Neural progenitor cell (in vitro differentiated cells): ENCODE measurements at regions not wholly inside any gene's neighbourhood (a gene's known extent, or its start where the extent isn't known, plus 50 kb on each side); places are given as distances from the start of the nearest gene placed in this dataset.

Source experiments
- EZH2 ChIP-seq: fragments of 200-600 bp; sonication (generic); IDR thresholded peaks from 2 replicates; pipeline ENCODE4 v1.6.1; 2017; ENCODE audit warnings: antibody characterized with exemption, mild to moderate bottlenecking, moderate library complexity
- EZH2phosphoT487 ChIP-seq: fragments of 200-600 bp; sonication (generic); IDR thresholded peaks from 2 replicates; pipeline ENCODE4 v1.6.1; 2017; ENCODE audit warnings: antibody characterized with exemption
- TF ChIP-seq, protein P1 (sequence below): fragments of 200-600 bp; sonication (generic); IDR thresholded peaks from 2 replicates; pipeline ENCODE4 v1.5.1; 2017; ENCODE audit warnings: antibody characterized with exemption, mild to moderate bottlenecking

DNA sequence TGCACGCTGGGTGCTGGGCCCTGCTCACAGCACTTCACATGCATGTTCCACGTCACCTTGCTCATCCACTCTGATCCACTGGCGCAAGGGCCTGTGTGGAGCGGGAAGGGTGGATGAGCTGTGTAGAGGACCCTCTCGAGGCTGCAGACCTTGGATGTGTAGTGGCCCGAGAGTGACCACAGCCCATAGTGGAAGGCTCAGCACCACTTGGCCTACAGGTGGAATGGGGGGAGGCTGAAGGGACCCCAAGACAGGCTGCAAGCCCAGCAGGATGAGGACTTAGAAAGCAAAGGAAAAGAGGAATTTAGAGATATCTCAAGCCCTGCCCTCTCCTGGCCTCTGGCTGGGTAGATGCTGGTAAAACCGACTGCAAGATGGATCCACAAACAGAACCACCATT is 175.9 kb upstream of the COPS8 start:
- TF ChIP-seq, protein P1, sequence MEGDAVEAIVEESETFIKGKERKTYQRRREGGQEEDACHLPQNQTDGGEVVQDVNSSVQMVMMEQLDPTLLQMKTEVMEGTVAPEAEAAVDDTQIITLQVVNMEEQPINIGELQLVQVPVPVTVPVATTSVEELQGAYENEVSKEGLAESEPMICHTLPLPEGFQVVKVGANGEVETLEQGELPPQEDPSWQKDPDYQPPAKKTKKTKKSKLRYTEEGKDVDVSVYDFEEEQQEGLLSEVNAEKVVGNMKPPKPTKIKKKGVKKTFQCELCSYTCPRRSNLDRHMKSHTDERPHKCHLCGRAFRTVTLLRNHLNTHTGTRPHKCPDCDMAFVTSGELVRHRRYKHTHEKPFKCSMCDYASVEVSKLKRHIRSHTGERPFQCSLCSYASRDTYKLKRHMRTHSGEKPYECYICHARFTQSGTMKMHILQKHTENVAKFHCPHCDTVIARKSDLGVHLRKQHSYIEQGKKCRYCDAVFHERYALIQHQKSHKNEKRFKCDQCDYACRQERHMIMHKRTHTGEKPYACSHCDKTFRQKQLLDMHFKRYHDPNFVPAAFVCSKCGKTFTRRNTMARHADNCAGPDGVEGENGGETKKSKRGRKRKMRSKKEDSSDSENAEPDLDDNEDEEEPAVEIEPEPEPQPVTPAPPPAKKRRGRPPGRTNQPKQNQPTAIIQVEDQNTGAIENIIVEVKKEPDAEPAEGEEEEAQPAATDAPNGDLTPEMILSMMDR: no peak
- TF ChIP-seq EZH2 (no peak), EZH2phosphoT487 (no peak)
